ENCODE measurements at regions not wholly inside any gene's neighbourhood (a gene's known extent, or its start where the extent isn't known, plus 50 kb on each side); places are given as distances from the start of the nearest gene placed in this dataset.

DNA sequence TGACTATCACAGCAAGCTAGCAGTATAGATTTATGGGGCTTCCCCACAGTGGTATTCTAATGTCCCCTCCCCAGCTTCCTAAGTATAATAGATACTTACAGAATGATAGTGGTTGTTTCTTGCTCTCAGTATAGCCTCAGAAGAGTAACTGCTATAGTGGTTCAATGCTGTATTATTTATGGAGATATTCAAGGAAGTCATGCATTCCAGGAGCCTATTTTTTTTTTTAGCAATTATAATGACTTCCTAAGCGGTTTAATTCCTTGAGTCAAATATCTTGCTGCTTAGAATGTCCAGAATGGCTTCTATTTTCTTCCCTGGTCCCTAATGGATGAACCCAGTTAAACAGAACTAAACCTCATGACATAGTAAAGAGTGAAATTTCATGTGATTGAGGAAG lies 451.5 kb upstream of the SEMA3D start:
- DNase-seq: no peak

DNA sequence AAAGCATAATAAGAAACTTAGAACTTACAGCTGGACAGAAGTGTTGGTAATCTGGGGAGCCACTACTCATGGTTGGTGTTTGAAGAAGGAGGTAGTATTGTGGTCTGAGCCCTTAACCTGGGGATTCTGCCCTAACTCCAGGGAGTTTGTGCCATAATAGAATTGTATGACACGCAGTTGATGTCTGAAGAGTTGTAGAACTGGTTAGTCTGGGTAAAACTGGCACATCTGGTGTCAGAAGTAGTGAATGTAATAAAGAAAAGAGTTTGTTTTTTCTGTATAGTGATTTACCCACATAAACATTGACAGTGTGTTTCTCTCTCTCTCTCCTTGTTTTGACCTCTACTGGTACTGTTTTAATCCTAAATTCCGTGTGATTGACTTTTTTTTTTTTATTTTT lies 448.1 kb upstream of the SEMA3D start:
- DNase-seq: no peak

DNA sequence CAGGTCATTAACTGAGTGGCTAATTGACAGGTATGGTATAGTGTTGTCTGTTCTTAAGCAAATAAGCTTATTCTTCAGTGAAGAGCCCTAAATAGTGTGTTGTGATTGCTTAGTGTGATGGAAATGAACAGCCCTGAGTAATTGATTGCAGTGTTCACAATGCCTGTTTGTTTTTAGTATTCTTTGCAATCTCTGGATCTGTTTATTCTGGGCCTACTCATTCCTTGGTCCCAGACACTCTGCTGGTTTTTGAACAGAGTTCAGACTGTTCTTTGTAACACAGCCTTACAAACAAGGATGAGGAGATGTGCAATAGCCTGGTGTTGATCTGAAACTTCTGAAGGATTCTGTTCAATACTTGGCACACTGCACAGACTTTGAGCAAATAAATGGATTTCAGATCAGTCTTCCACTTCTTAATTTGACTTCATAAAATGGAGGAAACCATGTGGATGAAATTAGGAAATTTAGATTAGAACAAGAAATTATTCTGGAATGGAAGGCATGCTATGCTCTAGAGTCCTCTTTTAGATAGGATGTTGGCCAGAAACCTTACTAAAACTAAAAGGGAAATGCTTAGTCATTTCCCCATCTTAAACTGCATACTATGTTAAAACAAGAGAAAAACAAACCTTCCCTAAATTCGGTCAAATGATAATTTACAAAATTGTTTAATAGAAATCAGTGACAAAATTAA lies 444.2 kb upstream of the SEMA3D start:
- no peak for DNase-seq

DNA sequence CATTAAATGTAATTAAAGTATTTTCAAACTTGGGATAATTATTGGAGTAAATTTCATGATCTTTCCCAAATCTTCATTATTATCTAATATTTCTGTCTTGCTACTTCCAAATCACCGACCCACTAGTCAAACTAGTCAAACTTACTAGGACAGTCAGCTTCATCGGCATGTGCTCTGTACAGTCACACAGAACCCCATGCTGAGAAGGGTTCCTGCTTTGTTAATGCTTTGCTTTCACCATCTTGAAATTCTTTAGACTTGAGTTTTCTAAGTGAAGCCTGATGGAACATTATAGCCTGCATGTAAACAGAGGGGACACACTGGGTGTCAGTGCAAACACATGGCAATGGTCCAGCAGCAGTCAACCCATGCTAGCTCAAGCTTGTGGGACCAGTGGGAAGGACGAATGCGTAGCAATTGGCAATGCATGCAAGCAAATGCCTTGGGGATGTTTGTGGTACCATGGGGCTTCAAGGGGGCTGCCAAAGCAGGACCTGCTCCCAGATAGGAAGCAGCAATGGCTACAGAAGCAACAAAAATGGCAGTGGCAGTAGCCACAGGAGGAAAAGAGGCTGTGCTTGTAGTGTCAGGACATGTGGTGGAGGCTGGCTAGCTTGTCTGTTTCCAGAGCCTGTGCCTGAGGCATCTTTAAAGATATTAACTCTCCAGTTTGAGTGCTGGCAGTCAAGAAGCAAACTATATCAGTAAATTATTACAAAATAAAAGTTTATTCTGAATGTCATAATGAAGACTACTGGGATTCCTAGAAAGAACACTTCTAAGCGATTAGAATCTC lies 441.1 kb upstream of the SEMA3D start:
- no peak for DNase-seq

DNA sequence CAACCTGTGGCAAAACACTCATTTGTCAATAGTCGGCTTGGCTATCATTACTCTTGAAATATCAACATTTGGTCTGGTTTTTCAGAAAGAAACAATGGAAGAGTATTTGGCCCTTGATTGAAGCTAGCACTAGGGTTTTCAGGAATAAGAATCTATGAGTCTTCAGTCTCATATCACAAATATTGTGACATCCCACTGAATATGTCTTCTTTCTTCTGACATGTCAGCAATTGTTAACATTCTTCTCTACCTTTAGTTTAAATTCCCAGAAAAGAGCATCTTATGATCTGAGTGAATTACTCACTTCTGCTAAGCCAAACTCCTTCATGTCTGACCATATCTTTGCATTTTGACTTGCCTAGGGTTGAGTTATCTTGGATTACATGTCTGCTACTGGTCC lies 435.2 kb upstream of the SEMA3D start:
- no peak for DNase-seq

DNA sequence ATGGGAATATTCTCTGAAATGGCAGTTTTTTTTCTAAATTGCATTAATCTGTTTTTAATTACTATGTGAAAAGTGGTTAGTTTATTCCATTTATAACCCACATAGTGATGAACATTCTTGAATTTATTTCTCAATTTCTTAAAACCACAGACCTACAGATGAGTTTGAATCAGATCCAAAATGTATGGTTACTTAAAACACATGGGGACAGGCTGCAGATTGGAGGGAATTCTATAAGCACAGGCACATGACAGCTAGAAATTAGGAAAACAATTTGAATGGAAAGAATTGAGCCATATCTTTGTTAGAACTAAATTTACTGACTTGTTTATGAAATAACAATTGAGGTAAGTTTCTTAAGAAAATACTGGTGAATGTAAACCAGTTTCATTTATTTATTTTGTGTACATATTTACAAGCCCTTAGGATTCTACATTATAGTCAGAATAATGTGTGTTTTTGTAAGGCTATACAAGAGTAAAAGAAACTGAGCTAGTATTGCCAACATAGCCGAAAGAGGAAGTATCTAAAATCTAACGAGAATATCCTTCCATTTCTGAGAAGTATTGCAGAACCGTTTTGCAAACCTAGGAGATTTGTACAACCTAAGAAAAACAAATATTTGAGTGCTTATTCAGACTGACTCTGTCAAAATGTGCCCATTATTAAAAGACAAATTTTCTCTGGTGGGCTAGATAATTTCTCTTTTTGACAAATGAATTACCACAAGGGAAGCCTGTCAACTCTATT lies 434.3 kb upstream of the SEMA3D start:
- DNase-seq: no peak

DNA sequence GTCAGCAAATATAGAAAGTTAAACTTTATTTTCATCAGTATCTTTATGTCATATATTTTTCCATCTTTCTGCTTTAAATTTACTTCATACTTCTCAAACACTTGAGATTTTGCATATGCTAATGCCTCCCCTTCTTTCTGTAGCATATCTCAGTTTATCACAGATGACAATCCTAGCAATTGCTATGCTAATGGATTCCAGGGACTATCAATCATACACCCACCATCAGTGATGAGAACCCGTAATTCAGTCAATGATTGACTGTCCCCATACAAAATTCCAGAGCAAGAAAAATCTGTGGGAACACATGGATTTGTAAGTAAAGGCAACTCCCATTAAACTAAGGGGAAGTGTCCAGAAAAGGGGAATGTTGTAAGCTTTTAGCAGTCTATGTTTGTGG lies 432.4 kb upstream of the SEMA3D start:
- DNase-seq: no peak

DNA sequence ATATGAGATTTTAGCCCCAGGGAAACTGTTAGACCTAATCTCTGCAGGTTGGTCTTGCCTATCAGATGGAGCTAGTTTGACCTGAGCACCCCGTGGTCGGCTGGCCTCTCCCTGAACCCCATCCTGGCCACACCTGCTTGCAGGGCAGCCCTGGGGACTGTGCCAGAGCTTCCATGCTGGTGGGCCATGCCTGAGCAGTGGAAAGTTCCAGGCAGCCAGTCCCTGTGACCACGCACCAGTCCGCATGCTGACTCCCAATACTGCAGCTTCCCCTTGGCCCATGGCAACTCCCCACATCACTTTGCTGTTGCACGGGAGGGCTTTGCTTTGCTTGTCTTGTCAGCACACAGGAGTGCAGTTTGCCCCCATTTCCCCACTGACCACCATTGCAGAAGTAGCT lies 427.8 kb upstream of the SEMA3D start:
- no peak for DNase-seq

DNA sequence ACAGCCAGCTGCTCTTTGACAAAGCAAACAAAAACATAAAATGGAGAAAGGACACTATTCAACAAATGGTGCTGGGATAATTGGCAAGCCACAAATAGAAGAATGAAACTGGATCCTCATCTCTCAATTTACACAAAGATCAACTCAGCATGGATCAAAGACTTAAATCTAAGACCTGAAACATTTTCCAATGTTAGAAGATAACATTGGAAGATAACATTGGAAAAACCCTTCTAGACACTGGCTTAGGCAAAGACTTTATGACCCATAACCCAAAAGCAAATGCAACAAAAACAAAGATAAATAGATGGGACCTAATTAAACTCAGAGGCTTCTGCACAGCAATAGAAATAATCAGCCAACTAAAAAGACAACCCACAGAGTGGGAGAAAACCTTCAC lies 425.7 kb upstream of the SEMA3D start:
- no peak for DNase-seq

DNA sequence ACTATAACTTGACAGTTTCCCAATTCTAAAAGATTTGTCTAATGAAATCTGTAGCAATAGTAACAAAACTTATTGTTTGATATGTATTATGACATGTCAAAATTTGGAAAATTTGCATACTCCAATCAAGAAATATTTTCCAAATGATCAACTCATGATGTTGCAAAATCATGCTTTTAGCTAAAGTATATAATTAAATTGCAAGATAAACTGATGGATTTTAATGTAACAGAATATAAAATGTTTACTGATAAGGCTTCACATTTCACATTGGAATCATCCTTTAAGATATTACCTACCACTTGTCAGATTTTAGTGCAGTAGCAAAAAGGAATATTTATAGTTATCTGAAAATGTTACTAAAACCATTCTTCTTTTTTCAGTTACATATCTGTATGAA lies 421.9 kb upstream of the SEMA3D start:
- DNase-seq: no peak

DNA sequence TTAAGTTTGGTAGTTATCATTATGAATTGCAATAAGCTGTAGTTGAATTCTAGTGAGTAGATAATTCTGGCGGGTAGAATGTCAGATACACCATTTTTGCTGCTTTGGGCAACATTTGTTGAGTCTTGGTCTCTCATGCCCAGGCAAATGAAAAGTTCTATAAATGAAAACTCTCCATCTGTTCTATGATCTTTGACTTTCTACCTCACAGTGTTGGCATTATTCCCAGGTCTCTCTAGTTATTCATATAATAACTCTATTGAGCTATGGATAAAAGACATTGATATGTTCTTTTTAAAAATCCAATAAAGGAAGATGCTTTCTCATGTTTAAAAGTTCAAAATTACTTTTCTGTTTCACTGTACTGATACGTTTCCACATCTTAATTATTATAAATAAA lies 415.3 kb upstream of the SEMA3D start:
- no peak for DNase-seq

DNA sequence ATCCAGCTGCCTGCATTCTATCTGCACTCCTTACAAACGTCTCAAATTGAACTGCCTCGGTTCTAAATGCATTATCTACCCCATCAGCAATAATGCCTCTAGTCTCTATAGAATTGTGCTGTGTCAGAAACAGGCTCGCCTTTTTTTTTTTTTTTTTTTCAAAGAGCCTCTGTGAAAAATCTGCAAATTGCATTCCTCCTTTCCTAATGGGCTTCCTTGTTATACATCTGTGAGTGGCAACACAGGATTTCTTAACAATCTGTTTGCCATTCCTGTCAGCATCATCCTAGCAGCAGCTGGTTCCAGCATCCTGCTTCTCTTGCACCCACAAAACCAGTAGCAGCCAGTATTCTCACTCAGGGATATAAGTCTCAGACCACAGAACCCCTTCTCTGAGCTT lies 413.5 kb upstream of the SEMA3D start:
- DNase-seq: no peak

DNA sequence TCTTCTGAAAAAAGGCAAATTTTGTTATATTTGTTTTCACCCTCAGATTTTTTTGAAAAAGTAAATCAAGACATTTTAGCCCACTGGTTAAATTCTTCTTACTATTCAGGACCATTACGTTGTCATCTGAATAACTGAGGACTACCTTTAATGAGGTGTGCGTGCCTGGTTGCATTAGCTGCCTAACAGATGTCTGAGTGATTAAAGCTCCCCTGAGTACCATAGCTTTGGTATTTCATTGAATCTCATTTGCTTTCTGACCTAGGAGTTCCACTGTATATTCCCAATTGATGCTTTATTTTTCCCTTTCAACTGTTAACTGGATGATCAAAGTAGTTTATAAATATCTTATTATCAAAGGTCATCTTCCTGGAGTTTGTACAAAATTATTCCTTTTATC lies 410.0 kb upstream of the SEMA3D start:
- DNase-seq: no peak

DNA sequence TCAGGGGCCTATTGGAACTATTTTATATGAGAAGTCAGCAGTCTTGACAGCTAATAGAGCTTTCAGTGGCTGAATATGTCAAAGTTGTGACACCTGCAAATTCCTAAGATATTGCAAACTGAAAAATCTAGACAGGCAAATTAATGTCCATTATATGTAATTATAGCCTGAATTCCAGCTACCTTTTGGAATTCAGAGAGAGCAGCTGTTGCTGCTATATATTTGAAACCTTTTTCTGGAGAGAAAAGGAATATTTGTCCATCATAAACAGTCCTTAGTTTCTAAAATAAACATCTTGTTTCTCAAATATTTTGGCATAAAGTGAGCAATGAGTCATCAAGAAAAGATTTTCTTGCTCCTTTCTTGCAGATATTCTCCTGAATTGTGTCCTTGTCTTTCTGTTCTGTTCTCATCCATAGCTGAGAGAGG lies 408.9 kb upstream of the SEMA3D start:
- DNase-seq: no peak

DNA sequence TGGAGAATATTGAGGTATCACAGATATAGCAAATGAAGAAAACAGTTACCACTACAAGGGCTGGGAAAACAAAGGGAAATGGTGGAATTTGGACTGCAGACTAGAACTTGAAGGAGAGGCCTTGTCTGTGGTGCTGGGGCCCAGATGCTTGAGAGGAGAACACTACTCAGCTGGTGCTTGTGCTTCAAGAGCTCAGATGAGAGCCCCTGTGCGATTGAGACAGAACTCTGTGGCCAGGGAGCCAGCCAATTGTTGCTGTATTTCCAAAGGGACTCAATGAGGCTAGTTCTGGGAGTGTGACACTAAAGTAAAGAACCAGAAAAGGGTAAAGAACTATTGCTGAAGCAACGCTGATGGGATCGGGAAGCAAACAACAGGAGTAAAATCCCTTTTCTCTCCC lies 406.5 kb upstream of the SEMA3D start:
- no peak for DNase-seq

DNA sequence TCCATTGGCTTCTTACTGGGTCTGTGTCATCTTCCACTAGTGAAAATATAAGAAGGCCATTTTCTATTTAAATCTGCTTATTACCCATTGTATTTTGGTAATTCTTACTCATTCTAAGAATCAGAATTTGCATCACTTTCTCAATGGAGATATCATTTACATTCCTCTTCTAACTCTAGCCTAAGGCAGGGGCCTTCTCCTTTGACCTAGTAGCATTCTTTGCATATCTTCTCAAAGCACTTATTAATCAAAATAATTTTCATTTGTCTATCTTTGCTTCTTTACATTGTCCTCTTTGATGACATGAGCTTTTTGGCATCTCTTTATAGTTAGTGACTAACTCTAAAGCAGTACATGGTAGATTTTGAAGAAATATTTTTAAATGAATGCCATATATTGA lies 400.9 kb upstream of the SEMA3D start:
- no peak for DNase-seq

DNA sequence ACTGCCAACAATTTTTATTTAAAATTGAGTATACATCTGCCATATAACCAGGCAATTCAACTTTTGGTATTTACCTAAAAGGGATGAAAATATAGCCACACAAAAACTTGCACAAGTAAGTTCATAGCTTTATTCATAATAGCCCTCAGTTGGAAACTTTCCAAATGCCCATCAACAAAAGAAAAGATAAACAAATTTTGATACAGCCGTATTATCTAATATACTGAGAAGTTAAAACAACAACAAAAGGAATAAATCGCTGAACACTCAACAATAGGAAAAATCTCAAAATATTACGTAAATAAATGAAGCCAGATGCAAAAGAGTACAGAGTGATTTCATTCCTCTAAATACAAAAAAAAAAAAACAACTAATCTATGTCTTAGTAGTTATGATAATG lies 399.2 kb upstream of the SEMA3D start:
- no peak for DNase-seq

DNA sequence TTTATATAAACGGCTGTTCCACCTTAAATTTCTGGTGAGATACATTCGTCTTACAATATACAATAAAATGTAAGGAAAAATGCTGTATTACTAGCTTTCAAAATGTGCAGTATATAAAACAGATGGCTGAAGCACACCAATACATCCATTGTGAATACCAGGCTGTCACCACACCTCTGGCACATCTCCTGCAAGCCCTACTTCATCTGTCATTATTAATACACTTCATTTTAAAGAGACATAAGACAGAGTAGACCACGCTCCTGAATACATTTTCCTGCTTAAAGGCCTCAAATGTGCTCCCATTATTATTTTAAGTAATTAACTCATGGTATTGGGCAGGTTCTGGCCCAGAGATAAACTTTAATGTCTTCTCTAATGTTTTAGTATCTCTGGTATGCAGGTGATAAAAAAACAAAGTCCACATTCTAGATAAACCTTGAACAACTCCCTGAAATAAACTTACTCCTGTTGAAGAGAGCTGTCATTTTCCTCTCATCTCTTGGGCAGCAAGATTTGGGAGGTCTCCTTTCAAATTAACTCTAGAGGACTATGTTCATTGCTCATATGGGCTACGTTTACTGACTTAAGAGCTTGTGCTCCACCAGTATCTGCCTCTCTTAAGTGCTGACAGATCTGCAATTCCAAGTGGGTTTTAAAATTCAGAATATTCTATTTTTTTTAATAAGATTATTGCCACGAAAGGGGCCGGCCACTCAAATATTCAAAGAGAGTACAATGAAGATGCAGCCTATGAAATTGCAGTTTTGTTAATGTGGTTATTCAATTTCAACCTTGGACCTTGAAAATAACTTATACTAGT lies 396.5 kb upstream of the SEMA3D start:
- DNase-seq: no peak

DNA sequence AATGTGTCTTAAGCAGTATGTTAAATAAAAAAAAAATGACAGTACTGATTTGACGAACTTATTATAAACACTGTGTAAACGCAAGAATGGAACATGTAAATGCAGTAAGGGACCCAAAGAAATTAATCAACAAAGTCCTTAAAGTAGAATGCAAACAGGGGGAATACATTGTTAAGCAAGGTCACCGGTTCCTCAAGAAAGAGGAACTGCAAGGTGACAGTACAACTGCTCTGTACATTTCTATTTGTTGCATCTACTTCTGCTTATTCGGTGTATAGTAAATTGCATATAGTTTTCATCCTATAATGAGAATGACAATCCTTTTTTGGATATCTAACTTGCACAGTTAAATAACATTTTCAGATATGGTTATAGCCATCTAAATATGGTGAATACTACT lies 387.0 kb upstream of the SEMA3D start:
- DNase-seq: no peak

DNA sequence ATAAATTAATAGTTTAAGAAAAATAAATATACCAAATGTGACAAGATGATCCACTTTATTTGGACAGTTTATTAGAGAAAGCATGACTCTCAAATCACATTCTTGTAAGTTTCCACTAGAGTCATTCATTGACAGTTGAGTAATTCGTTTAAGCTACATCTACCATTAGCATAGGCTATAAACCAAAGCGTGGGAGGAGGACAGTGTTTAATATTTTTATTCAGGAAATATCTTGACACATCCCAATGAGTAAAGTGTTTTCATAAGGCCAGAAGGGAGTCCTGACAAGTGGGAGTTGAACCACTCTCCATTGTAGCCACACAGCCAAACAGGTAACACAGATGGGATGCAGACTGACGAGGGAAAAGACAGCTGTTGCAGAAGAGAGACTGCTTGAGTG lies 386.5 kb upstream of the SEMA3D start:
- no peak for DNase-seq

DNA sequence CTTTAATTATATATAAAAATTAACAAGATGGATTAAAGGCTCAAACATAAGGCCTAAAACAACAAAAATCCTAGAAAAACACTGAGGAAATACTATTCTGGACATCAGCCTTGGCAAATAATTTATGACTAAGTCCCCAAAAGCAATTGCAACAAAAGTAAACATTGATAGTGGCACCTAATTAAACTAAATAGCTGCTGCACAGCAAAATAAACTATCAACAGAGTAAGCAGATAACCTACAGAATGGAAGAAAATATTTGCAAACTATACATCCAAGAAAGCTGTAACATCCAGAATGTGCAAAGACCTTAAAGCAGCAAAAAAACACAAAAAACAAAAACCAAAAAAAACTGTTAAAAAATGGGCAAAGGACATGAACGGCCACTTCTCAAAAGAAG lies 384.0 kb upstream of the SEMA3D start:
- DNase-seq: no peak

DNA sequence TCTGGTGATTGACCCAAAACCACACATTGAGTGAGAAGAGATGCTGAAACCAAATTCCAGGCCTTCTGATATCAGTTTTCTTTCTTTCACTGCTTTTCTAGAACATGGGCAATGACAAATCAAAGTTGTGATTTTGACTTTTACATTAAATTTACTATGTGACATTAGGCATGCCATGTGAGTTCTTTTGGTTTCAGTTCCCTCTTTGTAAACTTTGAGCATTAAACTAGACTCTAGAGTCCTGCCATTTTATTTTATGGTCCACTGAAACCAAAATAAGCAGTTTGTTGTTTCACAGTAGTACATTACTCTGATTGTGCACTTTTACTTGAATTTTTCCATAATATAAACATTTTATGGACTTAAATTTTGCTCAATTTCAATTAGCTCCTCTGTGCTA lies 381.1 kb upstream of the SEMA3D start:
- DNase-seq: no peak

Measured in C1 segment of cervical spinal cord (tissue), 14 donors.